Embryonic facial prominence (tissue), 1 donor: ENCODE measurements at regions not wholly inside any gene's neighbourhood (a gene's known extent, or its start where the extent isn't known, plus 50 kb on each side); places are given as distances from the start of the nearest gene placed in this dataset.
"Not testable (repeated sequence)": the region's sequence is repeated elsewhere in the genome, so short reads cannot be mapped to it uniquely, and the experiment has no call there.

ENCODE experiments used
- DNase-seq: peaks from one replicate; pipeline ENCODE4 v3.0.0-alpha.2; 2016; ENCODE audit errors: extremely low spot score

GRCh38 chr7:82701949-82702348, 258.4 kb upstream of the CACNA2D1 start:
- no peak for DNase-seq

DNA sequence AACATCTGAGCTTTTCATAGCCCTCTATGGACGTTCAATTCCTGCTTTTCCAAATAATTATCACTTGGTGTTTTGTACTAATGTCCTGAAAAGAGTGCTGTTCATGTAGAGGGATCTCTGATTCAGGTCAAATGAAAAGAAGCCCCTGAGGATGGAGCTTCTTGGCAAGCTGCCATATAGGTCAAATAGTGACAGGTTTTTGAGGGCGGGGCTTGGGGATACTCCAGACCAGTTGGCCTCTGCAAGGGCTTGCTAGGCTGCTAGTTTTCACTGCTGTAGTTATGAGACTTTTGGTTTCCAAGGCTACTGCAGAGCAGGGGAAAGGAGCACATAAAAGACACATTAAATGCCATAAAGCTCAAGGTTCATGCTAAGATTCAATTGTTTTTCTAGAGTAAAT, 257.2 kb upstream of the CACNA2D1 start:
- no peak for DNase-seq

DNA sequence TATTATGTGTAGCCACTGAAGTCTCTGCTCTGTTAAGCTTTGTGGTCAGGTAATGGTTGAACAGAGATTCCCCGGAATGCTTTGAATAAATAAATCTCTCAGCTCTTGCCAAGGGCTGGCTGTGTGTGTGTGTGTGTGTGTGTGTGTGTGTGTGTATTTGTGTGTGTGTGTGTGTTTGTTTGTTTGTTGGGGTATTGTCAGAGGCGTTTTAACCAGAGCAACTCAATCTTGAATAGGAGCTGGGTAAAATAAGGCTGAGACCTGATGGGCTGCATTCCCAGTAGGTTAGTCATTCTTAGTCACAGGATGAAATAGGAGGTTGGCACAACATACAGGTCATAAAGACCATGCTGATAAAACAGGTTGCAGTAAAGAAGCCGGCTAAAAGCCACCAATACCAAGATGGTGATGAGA, 256.2 kb upstream of the CACNA2D1 start:
- no peak for DNase-seq

DNA sequence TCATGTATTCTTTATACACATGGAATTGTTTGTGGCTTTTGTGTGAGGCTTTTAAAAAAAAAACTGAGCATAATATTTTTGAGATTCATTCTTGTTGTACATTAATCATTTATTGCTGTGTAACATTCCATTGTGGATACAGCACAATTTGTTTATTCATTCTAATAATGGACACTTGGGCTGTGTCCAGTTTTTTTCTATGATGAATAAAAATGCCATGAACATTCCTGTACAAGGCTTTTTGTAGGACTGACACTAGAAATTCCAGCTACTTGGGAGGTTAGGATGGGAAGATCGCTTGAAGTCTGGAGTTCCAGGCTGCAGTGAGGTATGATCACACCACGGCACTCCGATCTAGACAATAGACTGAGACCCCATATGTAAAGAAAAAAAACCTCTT, 254.3 kb upstream of the CACNA2D1 start:
- DNase-seq = no peak

- DNase-seq = no peak
These were observed 253.1 kb upstream of the CACNA2D1 start for GRCh38 chr7:82696631-82697030.

DNA sequence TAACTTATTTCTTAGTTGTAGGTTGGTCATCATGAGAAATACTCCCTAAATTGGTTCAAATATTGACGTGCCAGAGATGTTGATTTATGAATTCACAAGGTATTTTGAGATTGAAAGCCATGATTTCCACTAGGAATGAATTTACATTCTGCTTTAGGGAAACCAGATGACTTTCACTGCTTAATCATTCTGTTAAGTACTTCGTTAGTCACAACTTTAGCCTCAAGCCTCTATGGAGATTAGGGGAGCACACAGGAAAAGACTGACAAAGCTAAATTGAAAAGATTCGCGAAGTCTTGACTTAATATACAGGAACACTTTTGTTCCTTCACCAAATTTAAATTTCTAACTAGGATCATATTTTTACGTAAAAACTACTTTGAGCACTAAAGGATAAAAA, 250.4 kb upstream of the CACNA2D1 start:
- no peak for DNase-seq

DNA sequence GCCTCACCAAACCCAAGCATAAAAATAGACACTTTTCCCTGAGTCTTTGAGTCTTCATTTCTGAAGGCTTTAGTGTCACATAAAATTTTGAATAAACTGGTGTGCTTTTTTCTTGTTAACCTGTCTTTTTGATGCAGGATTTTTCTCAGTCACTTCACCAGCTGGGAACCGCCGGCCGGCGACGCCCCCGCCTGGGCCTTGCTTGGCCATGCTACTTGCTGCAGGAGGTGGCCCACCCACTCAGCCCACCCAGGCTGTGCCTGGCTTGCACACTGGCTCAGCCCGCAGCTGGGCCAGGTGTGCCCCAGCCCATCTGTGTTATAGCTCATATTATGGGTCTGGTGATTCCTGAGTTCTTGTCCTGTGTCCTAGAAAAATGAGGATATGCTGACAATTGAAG, 247.4 kb upstream of the CACNA2D1 start:
- DNase-seq = no peak

DNA sequence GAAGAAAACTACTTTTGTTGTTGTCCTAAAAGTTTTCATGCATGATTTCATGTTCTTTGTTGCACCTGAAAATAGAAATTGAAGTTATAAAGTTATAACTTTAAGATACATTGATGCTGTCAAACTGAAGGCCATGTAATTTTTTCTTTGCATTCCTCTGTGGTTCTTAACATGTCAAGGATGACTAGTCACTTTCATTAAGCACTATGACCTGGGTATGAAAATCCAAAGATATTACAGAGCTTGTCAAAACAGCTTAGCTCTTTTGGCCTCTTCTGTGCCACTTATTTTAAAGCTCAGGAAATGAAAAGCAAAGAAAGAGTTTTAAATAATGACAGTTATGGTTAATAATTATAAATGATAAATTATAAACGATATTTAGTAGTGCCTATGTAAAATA, 241.6 kb upstream of the CACNA2D1 start:
- DNase-seq = no peak

- DNase-seq = no peak
These were observed 235.1 kb upstream of the CACNA2D1 start for GRCh38 chr7:82678716-82679115.

DNA sequence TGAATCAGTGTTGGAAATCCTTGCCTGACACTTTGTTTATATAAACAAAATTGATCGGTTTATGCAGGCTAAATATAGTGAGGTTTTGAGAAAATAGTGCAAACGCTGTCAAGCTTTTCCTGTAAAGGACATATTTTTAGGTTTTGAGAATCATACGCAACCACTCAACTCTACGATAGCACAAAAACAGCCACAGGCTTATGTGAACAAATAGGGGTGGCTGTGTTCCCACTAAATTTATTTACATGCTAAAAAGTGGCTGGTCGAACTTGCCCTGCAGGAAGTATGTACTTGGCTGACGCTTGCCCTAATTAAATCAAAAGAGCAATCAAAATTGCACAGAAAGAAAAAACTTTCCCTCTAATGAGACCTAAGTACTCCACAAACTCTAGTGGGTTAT, 234.7 kb upstream of the CACNA2D1 start:
- DNase-seq = no peak

GRCh38 chr7:82677493-82677892, 233.9 kb upstream of the CACNA2D1 start:
- DNase-seq = no peak

- no peak for DNase-seq
These were observed 233.3 kb upstream of the CACNA2D1 start for GRCh38 chr7:82676777-82677463.

GRCh38 chr7:82675396-82675795, 231.8 kb upstream of the CACNA2D1 start:
- no peak for DNase-seq

DNA sequence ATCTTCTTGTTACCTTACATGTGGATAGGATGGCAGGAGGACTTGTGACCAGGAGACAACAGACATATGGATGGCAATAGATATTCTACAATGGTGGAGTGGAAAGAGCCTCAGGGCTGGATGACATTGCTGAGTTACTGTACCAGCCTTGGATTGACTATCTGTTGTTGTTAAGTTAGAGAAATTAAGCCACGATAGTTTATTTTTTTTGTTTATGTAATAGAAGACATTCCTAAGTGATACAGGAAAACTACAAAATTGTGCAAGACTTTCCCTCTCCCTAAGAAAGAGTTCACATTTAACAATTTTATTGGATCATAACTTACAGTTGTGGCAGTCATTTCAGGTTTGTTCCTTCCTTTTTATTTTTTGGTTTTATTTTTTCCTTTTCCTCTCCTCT, 230.7 kb upstream of the CACNA2D1 start:
- DNase-seq = no peak

GRCh38 chr7:82672078-82672477, 228.5 kb upstream of the CACNA2D1 start:
- DNase-seq = no peak

- no peak for DNase-seq
These were observed 225.6 kb upstream of the CACNA2D1 start for GRCh38 chr7:82669141-82669540.

GRCh38 chr7:82668676-82669075, 225.1 kb upstream of the CACNA2D1 start:
- no peak for DNase-seq

DNA sequence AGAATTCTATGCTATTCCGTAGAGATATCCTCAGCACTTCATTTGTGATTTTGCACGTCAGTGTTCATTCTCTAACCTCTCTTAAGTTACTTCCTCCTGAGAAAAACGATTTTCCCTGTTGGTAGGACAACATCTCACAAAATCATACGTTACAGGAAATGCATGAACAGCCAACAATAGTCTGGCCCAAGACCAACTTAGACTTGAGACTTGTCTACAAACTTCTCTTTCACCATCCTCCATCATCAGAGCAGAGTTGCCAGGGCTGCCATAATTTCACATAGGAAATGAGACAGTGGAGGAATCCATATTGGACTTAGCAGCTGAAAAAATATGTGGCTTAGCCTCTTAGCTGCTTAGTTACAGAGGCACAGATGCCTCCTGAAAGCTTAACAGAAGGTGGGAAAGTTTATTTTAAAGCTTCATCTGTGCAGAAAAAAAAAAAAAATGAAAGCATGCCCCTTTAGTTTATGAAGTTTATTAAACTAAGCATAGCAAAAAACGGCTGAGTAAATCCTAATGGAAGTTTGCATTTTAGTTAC, 222.5 kb upstream of the CACNA2D1 start:
- no peak for DNase-seq

- no peak for DNase-seq
These were observed 212.4 kb upstream of the CACNA2D1 start for GRCh38 chr7:82655965-82656364.

GRCh38 chr7:82650095-82650494, 206.5 kb upstream of the CACNA2D1 start:
- not testable (repeated sequence) for DNase-seq

GRCh38 chr7:82633592-82633991, 190.0 kb upstream of the CACNA2D1 start:
- no peak for DNase-seq

GRCh38 chr7:82631998-82632397, 188.4 kb upstream of the CACNA2D1 start:
- DNase-seq = no peak

- no peak for DNase-seq
These were observed 186.0 kb upstream of the CACNA2D1 start for GRCh38 chr7:82629583-82629982.

- no peak for DNase-seq
These were observed 181.8 kb upstream of the CACNA2D1 start for GRCh38 chr7:82625377-82625776.
